HG02970 (cell line): ENCODE measurements at regions not wholly inside any gene's neighbourhood (a gene's known extent, or its start where the extent isn't known, plus 50 kb on each side); places are given as distances from the start of the nearest gene placed in this dataset.

Experiments used
- ATAC-seq: cut with Tn5 transposase; IDR thresholded peaks from one replicate; pipeline ENCODE4 v1.9.1; 2021; ENCODE audit warnings: mild to moderate bottlenecking, moderate library complexity, moderate number of reproducible peaks; ENCODE audit not compliant: unreplicated experiment, low FRiP score

- no peak for ATAC-seq
Measured at GRCh38 chr3:44179246-44179645, 62.4 kb upstream of the TOPAZ1 start.

- ATAC-seq = no peak
Measured at GRCh38 chr3:44184319-44184953, 57.2 kb upstream of the TOPAZ1 start.

- ATAC-seq = no peak
Measured at GRCh38 chr3:44185396-44185915, 56.2 kb upstream of the TOPAZ1 start.

GRCh38 chr3:44186111-44186672 is 55.5 kb upstream of the TOPAZ1 start:
- ATAC-seq = no peak

- no peak for ATAC-seq
Measured at GRCh38 chr3:44186712-44187111, 55.0 kb upstream of the TOPAZ1 start.
